IMR-90 (cell line): ENCODE measurements at regions not wholly inside any gene's neighbourhood (a gene's known extent, or its start where the extent isn't known, plus 50 kb on each side); places are given as distances from the start of the nearest gene placed in this dataset.
"Not testable (repeated sequence)": the region's sequence is repeated elsewhere in the genome, so short reads cannot be mapped to it uniquely, and the experiment has no call there.

Experiments used
- ATAC-seq: fragments of 200-7000 bp; cut with Tn5 transposase; 2 replicates; pipeline ENCODE4 v1.9.1; 2020; ENCODE audit warnings: low read depth, mild to moderate bottlenecking, moderate library complexity
- BruUV-seq: library from RNA; stranded (reverse); fragments of 400-500 nt; replicated peaks from 2 replicates; lab custom pipeline; 2021; lab: Mats Ljungman, UMichigan
- CTCF ChIA-PET: fragments of 300-600 bp; formaldehyde crosslinking; extraction: SDS; loops from one replicate; lab custom pipeline; 2021; ENCODE audit warnings: antibody characterized with exemption; lab: Yijun Ruan, JAX
- POLR2A ChIA-PET: fragments of 300-600 bp; sonication (Branson Sonifier 250); formaldehyde crosslinking; loops from one replicate; lab custom pipeline; 2022; ENCODE audit warnings: antibody characterized with exemption; ENCODE audit not compliant: unreplicated experiment; lab: Charles Lee
- DNase-seq: peaks from one replicate; pipeline ENCODE4 v3.0.0; 2013
- H2AFZ ChIP-seq: replicated peaks from 2 replicates; pipeline ENCODE3; 2013; ENCODE audit warnings: low read length, mild to moderate bottlenecking; ENCODE audit not compliant: poor library complexity
- H2AK5ac ChIP-seq: 2 replicates; pipeline ENCODE4 v1.6.1; 2013; ENCODE audit warnings: low read depth, low read length, inconsistent platforms
- H2AK9ac ChIP-seq: replicated peaks from 2 replicates; pipeline ENCODE3; 2013; ENCODE audit warnings: mild to moderate bottlenecking, low read depth, low read length, moderate library complexity; ENCODE audit not compliant: poor library complexity
- H2BK120ac ChIP-seq: 2 replicates; pipeline ENCODE4 v1.6.1; 2013; ENCODE audit warnings: low read depth, low read length, inconsistent platforms
- H2BK15ac ChIP-seq: 3 replicates; pipeline ENCODE4 v1.6.1; 2013; ENCODE audit warnings: low read depth, low read length, inconsistent platforms
- H2BK20ac ChIP-seq: 2 replicates; pipeline ENCODE4 v1.6.1; 2013; ENCODE audit warnings: low read depth, mild to moderate bottlenecking, inconsistent platforms, low read length, moderate library complexity
- H2BK5ac ChIP-seq: 2 replicates; pipeline ENCODE4 v1.6.1; 2013; ENCODE audit warnings: mild to moderate bottlenecking, low read depth, low read length, inconsistent platforms; ENCODE audit not compliant: poor library complexity, severe bottlenecking
- H3K14ac ChIP-seq: replicated peaks from 2 replicates; pipeline ENCODE4 v1.6.1; 2013; ENCODE audit warnings: low read depth, low read length, inconsistent platforms
- H3K18ac ChIP-seq: 2 replicates; pipeline ENCODE4 v1.6.1; 2013; ENCODE audit warnings: low read depth, low read length, control low read depth
- H3K23ac ChIP-seq: 2 replicates; pipeline ENCODE4 v1.6.1; 2013; ENCODE audit warnings: low read depth, low read length, inconsistent platforms
- H3K27ac ChIP-seq: 2 replicates; pipeline ENCODE4 v1.5.1; 2013; ENCODE audit warnings: mild to moderate bottlenecking, control low read depth, low read length; ENCODE audit not compliant: insufficient read depth
- H3K27me3 ChIP-seq: 2 replicates; pipeline ENCODE4 v1.6.1; 2013; ENCODE audit warnings: low read length; ENCODE audit not compliant: control insufficient read depth, insufficient read depth
- H3K36me3 ChIP-seq: 2 replicates; pipeline ENCODE4 v1.6.1; 2013; ENCODE audit warnings: low read length, mixed read lengths; ENCODE audit not compliant: control insufficient read depth, insufficient read depth
- H3K4ac ChIP-seq: 2 replicates; pipeline ENCODE4 v1.6.1; 2013; ENCODE audit warnings: low read depth, low read length, inconsistent platforms
- H3K4me1 ChIP-seq: 2 replicates; pipeline ENCODE4 v1.6.1; 2013; ENCODE audit warnings: low read length, mixed read lengths; ENCODE audit not compliant: control insufficient read depth, insufficient read depth
- H3K4me2 ChIP-seq: 2 replicates; pipeline ENCODE4 v1.6.1; 2013; ENCODE audit warnings: low read depth, mild to moderate bottlenecking, control low read depth, low read length, moderate library complexity
- H3K4me3 ChIP-seq: 2 replicates; pipeline ENCODE4 v1.5.1; 2013; ENCODE audit warnings: low read depth, mild to moderate bottlenecking, control low read depth, low read length, moderate library complexity; ENCODE audit not compliant: insufficient read depth
- H3K56ac ChIP-seq: 2 replicates; pipeline ENCODE4 v1.6.1; 2013; ENCODE audit warnings: low read length, inconsistent platforms; ENCODE audit not compliant: insufficient read depth; ENCODE audit errors: extremely low read depth
- H3K79me1 ChIP-seq, 2 experiments: 2 replicates each; pipeline ENCODE4 v1.6.1; 2013; ENCODE audit warnings: low read length in 2 of 2, inconsistent platforms in 1 of 2, low read depth in 1 of 2
- H3K9ac ChIP-seq: 2 replicates; pipeline ENCODE4 v1.6.1; 2013; ENCODE audit warnings: low read depth, low read length, control low read depth
- H3K9me1 ChIP-seq: 2 replicates; pipeline ENCODE4 v1.6.1; 2013; ENCODE audit warnings: low read length, inconsistent platforms; ENCODE audit not compliant: insufficient read depth
- H3K9me3 ChIP-seq: 2 replicates; pipeline ENCODE4 v1.6.1; 2013; ENCODE audit warnings: low read length; ENCODE audit not compliant: control insufficient read depth, insufficient read depth
- H4K20me1 ChIP-seq: 2 replicates; pipeline ENCODE4 v1.6.1; 2013; ENCODE audit warnings: low read length, inconsistent platforms; ENCODE audit not compliant: insufficient read depth
- H4K5ac ChIP-seq: 2 replicates; pipeline ENCODE4 v1.6.1; 2013; ENCODE audit warnings: mild to moderate bottlenecking, low read depth, low read length, control low read depth
- H4K8ac ChIP-seq, 2 experiments: 2 replicates each; pipeline ENCODE4 v1.6.1; 2013; ENCODE audit warnings: low read depth in 2 of 2, low read length in 2 of 2, control low read depth in 1 of 2, inconsistent platforms in 1 of 2
- H4K91ac ChIP-seq: 2 replicates; pipeline ENCODE4 v1.6.1; 2013; ENCODE audit warnings: low read depth, low read length, inconsistent platforms; ENCODE audit not compliant: insufficient read depth
- RAD21 ChIP-seq: IDR thresholded peaks from 2 replicates; pipeline ENCODE4 v1.6.1; 2012; ENCODE audit warnings: low read length, improper control_type of control experiment
- WGBS, 2 experiments: methylation state at CpG; one replicate each; pipeline versions ENCODE4 v1.1.5 to v1.1.7; 2013; ENCODE audit warnings: missing lambda C conversion rate in 2 of 2; ENCODE audit not compliant: insufficient read length in 1 of 2; ENCODE audit errors: extremely low coverage in 2 of 2; 5-methylcytosine and 5-hydroxymethylcytosine counted together
- dilution Hi-C: fragments of 300-500 bp; cut with HindIII; formaldehyde crosslinking; loops from one replicate; pipeline ENCODE4 v1.14.3; 2018; ENCODE audit warnings: low sequenced_read_pairs; ENCODE audit not compliant: unreplicated experiment
- in situ Hi-C: fragments of 300-500 bp; cut with MboI; formaldehyde crosslinking; loops from 3 replicates; pipeline ENCODE4 v1.14.3; 2019; ENCODE audit warnings: low sequenced_read_pairs, inconsistent platforms, mixed read lengths
- intact Hi-C: fragments of 100-400 bp; cut with micrococcal nuclease; formaldehyde crosslinking; loops from 2 replicates; pipeline ENCODE4 v1.10.0; 2022
- TF ChIP-seq, protein P1 (sequence below): conservative IDR thresholded peaks from 2 replicates; pipeline ENCODE4 v1.5.1; 2012; ENCODE audit warnings: mild to moderate bottlenecking, low read depth, low read length, improper control_type of control experiment

DNA sequence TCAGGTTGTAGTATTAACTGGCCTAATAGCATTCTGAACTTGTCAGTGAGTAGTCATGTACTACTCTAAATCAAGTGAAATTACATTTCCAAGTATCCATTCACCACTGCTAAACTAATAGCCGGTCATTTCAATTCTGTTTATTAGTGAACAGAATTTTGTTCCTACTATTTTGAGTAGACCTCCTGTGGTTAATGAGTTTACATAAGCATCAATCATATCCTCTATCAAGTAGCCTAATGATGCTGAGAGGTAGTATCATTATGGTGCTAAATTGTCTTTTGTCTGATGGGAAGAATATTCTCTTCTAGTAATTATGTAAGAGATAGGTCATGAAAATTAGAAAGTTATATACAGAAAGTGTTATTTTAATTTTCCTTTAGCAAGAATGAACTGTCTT is 602.8 kb downstream of the KCNT2 start:
- no peak overlapping the region for H3K18ac ChIP-seq
- ChIA-PET CTCF (no interaction called here), POLR2A (no interaction called here)
- in situ Hi-C loops (no loop called here), dilution Hi-C loops (no loop called here), intact Hi-C loops (no loop called here)
- no peaks in the 10 kb centered on the region for H4K20me1 ChIP-seq
- H3K36me3 ChIP-seq: no peaks in the 10 kb centered on the region
- WGBS, 2 experiments: no CpG with 5 or more reads among the region's 1 CpG
- H3K79me1 ChIP-seq: no peaks in the 10 kb centered on the region
- no peak overlapping the region for H2AFZ ChIP-seq
- no peak overlapping the region for H3K56ac ChIP-seq
- no peak overlapping the region for H4K91ac ChIP-seq
- H3K4me2 ChIP-seq: no peak overlapping the region
- no peak overlapping the region for H4K5ac ChIP-seq
- H2BK5ac ChIP-seq: no peak overlapping the region
- no peak overlapping the region for H4K8ac ChIP-seq
- H3K9me1 ChIP-seq: no peaks in the 10 kb centered on the region
- no peak overlapping the region for H3K4ac ChIP-seq
- no peaks in the 10 kb centered on the region for H3K9me3 ChIP-seq
- H2BK15ac ChIP-seq: no peak overlapping the region
- ATAC-seq (no peak), DNase-seq (no peak)
- no peaks in the 10 kb centered on the region for H3K27me3 ChIP-seq
- H2AK9ac ChIP-seq: no peak overlapping the region
- no peak overlapping the region for H3K23ac ChIP-seq
- no peak overlapping the region for H3K27ac ChIP-seq
- no peak overlapping the region for H2BK120ac ChIP-seq
- no TSS peak for BruUV-seq
- TF ChIP-seq, protein P1, sequence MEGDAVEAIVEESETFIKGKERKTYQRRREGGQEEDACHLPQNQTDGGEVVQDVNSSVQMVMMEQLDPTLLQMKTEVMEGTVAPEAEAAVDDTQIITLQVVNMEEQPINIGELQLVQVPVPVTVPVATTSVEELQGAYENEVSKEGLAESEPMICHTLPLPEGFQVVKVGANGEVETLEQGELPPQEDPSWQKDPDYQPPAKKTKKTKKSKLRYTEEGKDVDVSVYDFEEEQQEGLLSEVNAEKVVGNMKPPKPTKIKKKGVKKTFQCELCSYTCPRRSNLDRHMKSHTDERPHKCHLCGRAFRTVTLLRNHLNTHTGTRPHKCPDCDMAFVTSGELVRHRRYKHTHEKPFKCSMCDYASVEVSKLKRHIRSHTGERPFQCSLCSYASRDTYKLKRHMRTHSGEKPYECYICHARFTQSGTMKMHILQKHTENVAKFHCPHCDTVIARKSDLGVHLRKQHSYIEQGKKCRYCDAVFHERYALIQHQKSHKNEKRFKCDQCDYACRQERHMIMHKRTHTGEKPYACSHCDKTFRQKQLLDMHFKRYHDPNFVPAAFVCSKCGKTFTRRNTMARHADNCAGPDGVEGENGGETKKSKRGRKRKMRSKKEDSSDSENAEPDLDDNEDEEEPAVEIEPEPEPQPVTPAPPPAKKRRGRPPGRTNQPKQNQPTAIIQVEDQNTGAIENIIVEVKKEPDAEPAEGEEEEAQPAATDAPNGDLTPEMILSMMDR: no peak
- TF ChIP-seq RAD21: no peak
- H3K14ac ChIP-seq: no peak overlapping the region
- no peaks in the 10 kb centered on the region for H3K4me1 ChIP-seq
- no peak overlapping the region for H3K9ac ChIP-seq
- no peak overlapping the region for H2BK20ac ChIP-seq
- no peak overlapping the region for H3K4me3 ChIP-seq
- H2AK5ac ChIP-seq: no peak overlapping the region

GRCh38 chr1:196004388-196004787 is 603.9 kb downstream of the KCNT2 start:
- H3K27ac ChIP-seq, H3K36me3 ChIP-seq, CTCF ChIA-PET, H2BK120ac ChIP-seq, H3K79me1 ChIP-seq, H3K4ac ChIP-seq, in situ Hi-C loops, H4K8ac ChIP-seq, dilution Hi-C loops, H3K9ac ChIP-seq, H3K9me1 ChIP-seq, H2BK5ac ChIP-seq, H2BK15ac ChIP-seq, POLR2A ChIA-PET, H4K20me1 ChIP-seq, H2BK20ac ChIP-seq, H2AK9ac ChIP-seq, H3K9me3 ChIP-seq, H3K56ac ChIP-seq, H3K4me2 ChIP-seq, H3K23ac ChIP-seq, H4K91ac ChIP-seq, H3K14ac ChIP-seq, H3K18ac ChIP-seq, H3K27me3 ChIP-seq, H2AK5ac ChIP-seq, ATAC-seq, H2AFZ ChIP-seq, H3K4me3 ChIP-seq, intact Hi-C loops, H4K5ac ChIP-seq, DNase-seq, H3K4me1 ChIP-seq, BruUV-seq: not testable (repeated sequence)
- WGBS, 2 experiments: no CpG with 5 or more reads among the region's 5 CpGs
